Peyer's patch (tissue), 4 donors: ENCODE measurements at regions not wholly inside any gene's neighbourhood (a gene's known extent, or its start where the extent isn't known, plus 50 kb on each side); places are given as distances from the start of the nearest gene placed in this dataset.
"Not testable (repeated sequence)": the region's sequence is repeated elsewhere in the genome, so short reads cannot be mapped to it uniquely, and the experiment has no call there.

ENCODE experiments used
- DNase-seq, 3 donors: peaks; one replicate each; pipeline ENCODE4 v3.0.0-alpha.2; 2017 to 2019
- H3K27ac ChIP-seq, 4 donors: fragments of 200-600 bp; sonication (generic); one replicate each; pipeline ENCODE4 v1.5.1; 2016 to 2019
- H3K27me3 ChIP-seq, 2 donors: fragments of 200-600 bp; sonication (generic); one replicate each; pipeline ENCODE4 v1.5.1; 2019
- H3K36me3 ChIP-seq, 3 donors: fragments of 200-600 bp; sonication (generic); one replicate each; pipeline ENCODE4 v1.5.1; 2016 to 2019
- H3K4me1 ChIP-seq, 4 donors: fragments of 200-600 bp; sonication (generic); one replicate each; pipeline ENCODE4 v1.5.1; 2016 to 2019
- H3K4me3 ChIP-seq, 4 donors: fragments of 200-600 bp; sonication (generic); 1 replicate in 3 of 4; 2 replicates in 1 of 4; pipeline ENCODE4 v1.5.1; 2016 to 2019; ENCODE audit warnings: mild to moderate bottlenecking in 1 of 4
- H3K9me3 ChIP-seq, 4 donors: fragments of 200-600 bp; sonication (generic); one replicate each; pipeline ENCODE4 v1.5.1; 2016 to 2019; ENCODE audit warnings: mild to moderate bottlenecking in 1 of 4
- CTCF ChIP-seq, 6 experiments: fragments of 450-650 bp in 4 of 6; fragments of 200-600 bp in 2 of 6; sonication (generic) in 1 of 6; IDR thresholded peaks; one replicate each; pipeline ENCODE4 v1.5.1; 2017 to 2019; ENCODE audit warnings: antibody characterized with exemption in 6 of 6, mild to moderate bottlenecking in 3 of 6, moderate library complexity in 1 of 6
- POLR2A ChIP-seq, 2 donors: fragments of 450-650 bp; IDR thresholded peaks; one replicate each; pipeline ENCODE4 v1.5.1; 2017; ENCODE audit warnings: antibody characterized with exemption in 2 of 2, mild to moderate bottlenecking in 2 of 2, moderate library complexity in 2 of 2

GRCh38 chr6:169106176-169106575 lies 147.5 kb downstream of the THBS2 start:
- H3K9me3 ChIP-seq: no peaks in the 10 kb centered on the region
- H3K27ac ChIP-seq: no peak overlapping the region
- no peak overlapping the region for H3K4me3 ChIP-seq
- H3K4me1 ChIP-seq: no peaks in the 10 kb centered on the region
- no peak for DNase-seq
- TF ChIP-seq POLR2A (IDR thresholded peaks at IDR 0.05) (no peak), CTCF (IDR thresholded peaks at IDR 0.05) (no peak)
- H3K27me3 ChIP-seq: no peaks in the 10 kb centered on the region
- no peaks in the 10 kb centered on the region for H3K36me3 ChIP-seq

- Histone ChIP-seq H3K36me3 (no peaks in the 10 kb centered on the region), H3K27ac (no peak overlapping the region), H3K27me3 (no peaks in the 10 kb centered on the region), H3K9me3 (no peaks in the 10 kb centered on the region), H3K4me1 (no peaks in the 10 kb centered on the region), H3K4me3 (no peak overlapping the region)
- TF ChIP-seq POLR2A (IDR thresholded peaks at IDR 0.05) (no peak), CTCF (IDR thresholded peaks at IDR 0.05) (no peak)
- no peak for DNase-seq
These were observed 151.7 kb downstream of the THBS2 start for GRCh38 chr6:169101981-169102380.

GRCh38 chr6:169101036-169101805 lies 152.4 kb downstream of the THBS2 start:
- DNase-seq: no peak
- no peaks in the 10 kb centered on the region for H3K9me3 ChIP-seq
- no peak overlapping the region for H3K4me3 ChIP-seq
- TF ChIP-seq CTCF (IDR thresholded peaks at IDR 0.05): no peak
- TF ChIP-seq POLR2A (IDR thresholded peaks at IDR 0.05): no peak
- H3K27me3 ChIP-seq: no peaks in the 10 kb centered on the region
- no peaks in the 10 kb centered on the region for H3K36me3 ChIP-seq
- no peaks in the 10 kb centered on the region for H3K4me1 ChIP-seq
- no peak overlapping the region for H3K27ac ChIP-seq

GRCh38 chr6:169099411-169100202 lies 154.0 kb downstream of the THBS2 start:
- TF ChIP-seq CTCF (IDR thresholded peaks at IDR 0.05) (no peak), POLR2A (IDR thresholded peaks at IDR 0.05) (no peak)
- Histone ChIP-seq H3K27ac (no peak overlapping the region), H3K36me3 (no peaks in the 10 kb centered on the region), H3K4me1 (no peaks in the 10 kb centered on the region), H3K27me3 (no peaks in the 10 kb centered on the region), H3K9me3 (no peaks in the 10 kb centered on the region), H3K4me3 (no peak overlapping the region)
- no peak for DNase-seq

- H3K27ac ChIP-seq, DNase-seq, H3K4me3 ChIP-seq, H3K4me1 ChIP-seq, H3K36me3 ChIP-seq, H3K9me3 ChIP-seq, H3K27me3 ChIP-seq: not testable (repeated sequence)
These were observed 155.0 kb downstream of the THBS2 start for GRCh38 chr6:169098651-169099050.

- H3K4me1 ChIP-seq: no peaks in the 10 kb centered on the region
- no peak overlapping the region for H3K27ac ChIP-seq
- H3K27me3 ChIP-seq: no peaks in the 10 kb centered on the region
- DNase-seq: no peak
- no peak overlapping the region for H3K4me3 ChIP-seq
- no peaks in the 10 kb centered on the region for H3K9me3 ChIP-seq
- no peaks in the 10 kb centered on the region for H3K36me3 ChIP-seq
- TF ChIP-seq POLR2A (IDR thresholded peaks at IDR 0.05) (no peak), CTCF (IDR thresholded peaks at IDR 0.05) (no peak)
These were observed 155.5 kb downstream of the THBS2 start for GRCh38 chr6:169098116-169098515.
